Sigmoid colon (tissue), 6 donors: ENCODE measurements at regions not wholly inside any gene's neighbourhood (a gene's known extent, or its start where the extent isn't known, plus 50 kb on each side); places are given as distances from the start of the nearest gene placed in this dataset.

Source experiments
- DNase-seq: peaks from one replicate; pipeline ENCODE4 v3.0.0-alpha.2; 2019
- H3K27ac ChIP-seq, 4 donors: fragments of 200-600 bp; sonication (generic); one replicate each; pipeline ENCODE4 v1.5.1; 2016 to 2019; ENCODE audit warnings: mild to moderate bottlenecking in 1 of 4
- H3K27me3 ChIP-seq, 3 donors: fragments of 200-600 bp; sonication (generic); one replicate each; pipeline ENCODE4 v1.5.1; 2019; ENCODE audit warnings: mild to moderate bottlenecking in 1 of 3
- H3K36me3 ChIP-seq, 4 donors: fragments of 200-600 bp; sonication (generic); one replicate each; pipeline ENCODE4 v1.5.1; 2016 to 2019
- H3K4me1 ChIP-seq, 4 donors: fragments of 200-600 bp; sonication (generic); one replicate each; pipeline ENCODE4 v1.5.1; 2017 to 2019
- H3K4me3 ChIP-seq, 4 donors: fragments of 200-600 bp; sonication (generic); one replicate each; pipeline ENCODE4 v1.5.1; 2017 to 2019; ENCODE audit warnings: mild to moderate bottlenecking in 2 of 4, moderate library complexity in 1 of 4
- H3K9me3 ChIP-seq, 4 donors: fragments of 200-600 bp in 3 of 4; sonication (generic) in 3 of 4; one replicate each; pipeline versions ENCODE4 v1.5.1 to v1.6.1; 2013 to 2019
- EP300 ChIP-seq, 4 donors: sonication (generic); formaldehyde crosslinking; IDR thresholded peaks; one replicate each; pipeline ENCODE4 v1.6.1; 2017; ENCODE audit warnings: antibody characterized with exemption in 4 of 4
- POLR2A ChIP-seq, 2 donors: fragments of 450-650 bp; IDR thresholded peaks; one replicate each; pipeline ENCODE4 v1.6.1; 2016; ENCODE audit warnings: antibody characterized with exemption in 2 of 2, mild to moderate bottlenecking in 2 of 2, moderate library complexity in 2 of 2
- POLR2AphosphoS5 ChIP-seq, 4 donors: sonication (generic); formaldehyde crosslinking; IDR thresholded peaks; one replicate each; pipeline ENCODE4 v1.6.1; 2017; ENCODE audit warnings: antibody characterized with exemption in 4 of 4
- WGBS, 2 donors: extraction: QIAGEN DNeasy Blood & Tissue Kit; methylation state at CpG; one replicate each; pipeline ENCODE4 v1.1.7; 2013; 5-methylcytosine and 5-hydroxymethylcytosine counted together
- intact Hi-C: fragments of 100-400 bp; cut with DNase I; formaldehyde crosslinking; loops from one replicate; pipeline ENCODE4 v1.15.1; 2023
- TF ChIP-seq, protein P1 (sequence below), 4 experiments: fragments of 450-650 bp in 3 of 4; fragments of 200-600 bp in 1 of 4; IDR thresholded peaks; one replicate each; pipeline ENCODE4 v1.5.1; 2016 to 2019; ENCODE audit warnings: antibody characterized with exemption in 4 of 4, mild to moderate bottlenecking in 3 of 4, moderate library complexity in 2 of 4
- donor health status: healthy with polysubstance abuse.
- donor health status: healthy.

DNA sequence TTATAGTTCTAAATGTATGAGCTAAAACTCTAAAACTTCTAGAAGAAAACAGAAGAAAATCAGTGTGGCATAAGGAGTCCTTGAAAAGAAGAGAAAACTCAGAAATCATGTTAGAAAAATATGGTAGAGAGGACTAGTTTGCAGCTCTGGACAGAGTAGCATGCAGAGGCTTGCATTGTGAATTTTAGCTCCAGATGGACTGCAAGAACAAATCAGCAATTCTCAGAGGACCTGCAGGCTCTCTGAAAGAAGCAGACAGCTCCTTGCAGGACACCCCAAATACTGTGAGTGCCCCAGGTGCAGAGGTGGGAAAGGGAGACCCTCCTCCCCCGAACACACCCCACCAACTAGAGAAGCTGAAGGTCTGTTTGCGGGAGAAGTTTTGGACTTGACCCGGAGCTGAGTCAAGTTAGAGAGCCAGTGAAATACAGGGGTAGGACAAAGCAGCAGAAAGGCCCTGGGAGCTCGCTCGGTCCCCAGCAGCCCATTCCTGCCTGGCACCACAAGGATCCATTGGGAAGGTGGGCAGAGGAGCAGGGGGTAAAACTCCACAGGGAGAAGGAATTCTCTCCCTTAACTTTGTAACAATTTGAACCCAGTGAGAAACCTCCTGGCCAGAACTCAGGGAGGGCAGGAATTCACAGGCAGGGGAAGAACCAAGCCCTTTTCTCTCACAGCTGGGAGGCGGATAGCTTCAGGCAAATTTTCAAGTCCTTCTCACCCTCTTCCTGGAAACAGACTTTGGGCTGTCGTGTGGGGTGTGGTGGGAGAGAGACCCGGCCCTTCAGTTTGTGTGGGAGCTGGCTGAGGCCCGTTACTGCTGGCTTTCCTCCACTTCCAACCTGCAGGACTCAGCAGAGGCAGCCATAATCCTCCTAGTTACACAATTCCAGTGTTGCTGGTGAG is 216.2 kb upstream of the SLC35G4 start:
- Histone ChIP-seq H3K36me3 (no peaks in the 10 kb centered on the region), H3K27me3 (no peaks in the 10 kb centered on the region), H3K27ac (no peak overlapping the region), H3K4me1 (no peaks in the 10 kb centered on the region), H3K4me3 (no peak overlapping the region), H3K9me3 (no peaks in the 10 kb centered on the region)
- 73 to 76% methylated on average over 9 of the region's 9 CpGs for WGBS, 2 donors
- intact Hi-C loops = no loop called here
- TF ChIP-seq POLR2A (IDR thresholded peaks at IDR 0.05) (no peak), EP300 (IDR thresholded peaks at IDR 0.05) (no peak), POLR2AphosphoS5 (IDR thresholded peaks at IDR 0.05) (no peak)
- TF ChIP-seq, protein P1, sequence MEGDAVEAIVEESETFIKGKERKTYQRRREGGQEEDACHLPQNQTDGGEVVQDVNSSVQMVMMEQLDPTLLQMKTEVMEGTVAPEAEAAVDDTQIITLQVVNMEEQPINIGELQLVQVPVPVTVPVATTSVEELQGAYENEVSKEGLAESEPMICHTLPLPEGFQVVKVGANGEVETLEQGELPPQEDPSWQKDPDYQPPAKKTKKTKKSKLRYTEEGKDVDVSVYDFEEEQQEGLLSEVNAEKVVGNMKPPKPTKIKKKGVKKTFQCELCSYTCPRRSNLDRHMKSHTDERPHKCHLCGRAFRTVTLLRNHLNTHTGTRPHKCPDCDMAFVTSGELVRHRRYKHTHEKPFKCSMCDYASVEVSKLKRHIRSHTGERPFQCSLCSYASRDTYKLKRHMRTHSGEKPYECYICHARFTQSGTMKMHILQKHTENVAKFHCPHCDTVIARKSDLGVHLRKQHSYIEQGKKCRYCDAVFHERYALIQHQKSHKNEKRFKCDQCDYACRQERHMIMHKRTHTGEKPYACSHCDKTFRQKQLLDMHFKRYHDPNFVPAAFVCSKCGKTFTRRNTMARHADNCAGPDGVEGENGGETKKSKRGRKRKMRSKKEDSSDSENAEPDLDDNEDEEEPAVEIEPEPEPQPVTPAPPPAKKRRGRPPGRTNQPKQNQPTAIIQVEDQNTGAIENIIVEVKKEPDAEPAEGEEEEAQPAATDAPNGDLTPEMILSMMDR (IDR thresholded peaks at IDR 0.05) = no peak
- no peak for DNase-seq

DNA sequence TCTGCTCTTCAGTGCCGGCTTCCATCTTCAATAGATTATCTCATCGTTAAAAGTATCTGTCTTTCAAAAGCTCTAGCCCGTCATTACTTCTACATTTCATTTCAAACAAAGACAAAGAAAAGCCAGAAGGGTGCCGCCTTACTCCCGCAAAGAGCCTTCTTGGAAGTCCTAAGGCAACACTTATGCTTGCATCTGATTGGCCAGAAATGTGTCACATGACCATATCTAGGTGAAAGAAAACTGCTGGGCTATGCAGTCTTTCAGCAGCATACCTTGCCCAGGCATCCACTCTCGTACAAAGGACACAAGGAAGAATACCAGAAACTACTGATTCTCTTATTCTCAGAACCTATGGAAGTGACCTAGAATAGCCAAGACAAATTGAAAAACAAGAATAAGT is 217.1 kb upstream of the SLC35G4 start:
- no peak overlapping the region for H3K4me3 ChIP-seq
- H3K27ac ChIP-seq = no peak overlapping the region
- no peaks in the 10 kb centered on the region for H3K36me3 ChIP-seq
- 87 to 91% methylated on average over 6 of the region's 6 CpGs for WGBS, 2 donors
- H3K27me3 ChIP-seq = no peaks in the 10 kb centered on the region
- intact Hi-C loops = no loop called here
- TF ChIP-seq POLR2AphosphoS5 (IDR thresholded peaks at IDR 0.05) = no peak
- TF ChIP-seq POLR2A (IDR thresholded peaks at IDR 0.05) = no peak
- TF ChIP-seq, protein P1 (IDR thresholded peaks at IDR 0.05) = no peak
- no peak for TF ChIP-seq EP300 (IDR thresholded peaks at IDR 0.05)
- no peaks in the 10 kb centered on the region for H3K4me1 ChIP-seq
- DNase-seq = no peak
- no peaks in the 10 kb centered on the region for H3K9me3 ChIP-seq

DNA sequence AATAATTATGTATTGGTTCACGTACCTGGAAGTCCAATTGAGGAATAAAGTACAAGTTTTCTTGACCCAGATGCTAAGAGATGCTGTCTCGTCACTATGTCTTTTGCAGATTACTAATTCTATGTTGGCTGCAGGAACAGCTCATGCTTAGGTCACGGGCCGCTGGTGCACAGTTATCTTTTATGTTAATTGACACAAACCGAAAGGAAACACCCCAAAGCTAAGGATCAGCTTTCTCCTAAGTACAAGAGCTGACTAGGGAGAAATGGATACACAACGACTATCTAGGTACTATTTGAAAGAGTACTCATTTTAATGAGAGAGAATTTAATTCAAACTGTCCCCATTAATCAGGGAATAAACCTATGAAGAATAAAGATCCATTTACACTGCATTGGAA is 217.7 kb upstream of the SLC35G4 start:
- Histone ChIP-seq H3K36me3 (no peaks in the 10 kb centered on the region), H3K27ac (no peak overlapping the region), H3K4me1 (no peaks in the 10 kb centered on the region), H3K27me3 (no peaks in the 10 kb centered on the region), H3K9me3 (no peaks in the 10 kb centered on the region), H3K4me3 (no peak overlapping the region)
- TF ChIP-seq EP300 (IDR thresholded peaks at IDR 0.05) = no peak
- TF ChIP-seq POLR2A (IDR thresholded peaks at IDR 0.05) = no peak
- 77 to 85% methylated on average over 6 of the region's 6 CpGs for WGBS, 2 donors
- no peak for DNase-seq
- intact Hi-C loops = no loop called here

DNA sequence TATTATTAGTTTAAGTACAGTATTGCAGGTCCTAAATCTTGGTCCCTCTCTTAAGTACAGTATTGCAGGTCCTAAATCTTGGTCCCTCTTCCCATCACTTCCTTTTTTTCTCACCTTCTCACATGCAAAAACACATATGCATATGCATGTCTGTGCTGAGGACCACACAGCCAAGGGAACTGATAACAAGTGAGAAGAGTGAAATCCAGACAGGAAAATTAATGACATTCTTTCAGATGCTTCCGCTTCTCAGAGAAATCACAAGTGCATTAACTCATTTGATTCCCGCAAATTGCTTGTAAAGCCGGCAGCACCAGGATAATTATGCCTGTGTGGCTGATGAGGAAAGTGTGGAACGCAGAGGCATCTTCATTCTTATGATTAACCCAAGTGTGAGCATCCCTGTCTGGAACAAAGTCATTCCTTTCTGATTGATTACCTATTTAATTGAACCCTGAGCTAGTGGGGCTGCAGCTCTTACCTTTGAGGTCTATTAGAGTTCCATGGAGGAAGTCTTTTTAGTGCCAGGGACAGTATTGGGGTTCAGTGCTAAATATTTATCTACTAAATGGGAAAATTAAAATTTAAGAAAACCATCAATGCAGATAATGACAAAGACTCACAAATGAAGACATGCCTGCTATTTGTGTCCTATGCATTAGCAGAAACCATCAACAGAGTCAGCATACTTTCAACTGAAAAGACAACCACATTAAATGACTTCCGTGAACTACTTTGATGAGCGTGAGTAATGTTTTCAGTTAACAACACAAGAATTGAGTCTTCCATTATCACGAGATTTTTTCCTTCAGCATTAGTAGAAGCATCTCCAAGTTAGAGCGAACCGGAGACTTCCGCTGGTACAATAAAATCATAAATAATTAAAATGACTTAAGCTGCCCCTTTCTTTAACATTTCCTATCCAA is 220.4 kb upstream of the SLC35G4 start:
- TF ChIP-seq POLR2AphosphoS5 (IDR thresholded peaks at IDR 0.05) (no peak), POLR2A (IDR thresholded peaks at IDR 0.05) (no peak), EP300 (IDR thresholded peaks at IDR 0.05) (no peak)
- TF ChIP-seq, protein P1 (IDR thresholded peaks at IDR 0.05) = no peak
- H3K4me3 ChIP-seq = no peak overlapping the region
- H3K4me1 ChIP-seq = no peaks in the 10 kb centered on the region
- H3K36me3 ChIP-seq = no peaks in the 10 kb centered on the region
- DNase-seq = no peak
- H3K27me3 ChIP-seq = no peaks in the 10 kb centered on the region
- H3K27ac ChIP-seq = no peak overlapping the region
- H3K9me3 ChIP-seq = no peaks in the 10 kb centered on the region
- intact Hi-C loops = no loop called here
- 83 to 90% methylated on average over 10 of the region's 10 CpGs for WGBS, 2 donors

DNA sequence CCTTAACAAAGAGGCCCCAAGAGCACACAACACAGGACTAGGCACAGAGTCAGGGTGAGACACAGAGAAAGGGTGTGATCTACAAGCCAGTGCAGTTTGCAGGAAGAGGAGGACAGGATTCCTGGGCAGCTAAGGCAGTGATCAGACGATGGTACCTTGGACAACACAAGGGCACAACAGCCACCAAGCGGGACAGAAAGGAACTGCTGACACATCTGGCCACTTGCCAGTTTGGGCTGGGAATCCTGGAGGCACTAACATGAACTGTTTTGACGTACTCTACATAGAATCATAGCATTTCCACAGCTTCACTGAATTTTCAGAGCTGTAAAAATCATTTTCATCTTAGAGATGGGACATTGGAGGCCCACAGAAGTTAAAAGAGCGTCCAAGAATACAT is 221.5 kb upstream of the SLC35G4 start:
- no peaks in the 10 kb centered on the region for H3K36me3 ChIP-seq
- intact Hi-C loops = no loop called here
- no peaks in the 10 kb centered on the region for H3K4me1 ChIP-seq
- DNase-seq = no peak
- H3K4me3 ChIP-seq = no peak overlapping the region
- no peak overlapping the region for H3K27ac ChIP-seq
- no peaks in the 10 kb centered on the region for H3K27me3 ChIP-seq
- no peaks in the 10 kb centered on the region for H3K9me3 ChIP-seq
- TF ChIP-seq POLR2AphosphoS5 (IDR thresholded peaks at IDR 0.05) = no peak
- whole genome bisulfite sequencing, 2 donors = 45 to 51% methylated on average over 4 of the region's 4 CpGs
